GM21526 (cell line): ENCODE measurements at regions not wholly inside any gene's neighbourhood (a gene's known extent, or its start where the extent isn't known, plus 50 kb on each side); places are given as distances from the start of the nearest gene placed in this dataset.

ENCODE experiments used
- ATAC-seq: cut with Tn5 transposase; IDR thresholded peaks from one replicate; pipeline ENCODE4 v1.9.1; 2021; ENCODE audit warnings: moderate library complexity; ENCODE audit not compliant: unreplicated experiment, low FRiP score

DNA sequence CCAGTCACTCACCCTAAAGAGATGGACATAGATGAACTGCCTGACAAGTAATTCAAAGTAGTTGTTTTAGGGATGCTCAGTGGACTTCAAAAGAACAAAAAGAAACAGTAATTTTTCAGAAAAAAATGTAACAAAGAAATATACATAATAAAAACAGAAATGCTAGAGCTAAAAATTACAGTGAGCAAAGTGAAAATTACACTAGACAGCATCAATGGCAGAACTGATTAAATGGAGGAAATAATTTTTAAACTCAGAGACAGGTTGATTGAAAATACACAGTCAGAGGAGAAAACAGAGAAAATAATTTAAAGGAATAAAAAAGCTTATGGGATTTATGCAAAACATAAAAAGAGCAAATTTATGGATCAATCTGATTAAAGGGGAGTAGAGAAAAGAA lies 1968.4 kb downstream of the EFNA5 start:
- no peak for ATAC-seq

DNA sequence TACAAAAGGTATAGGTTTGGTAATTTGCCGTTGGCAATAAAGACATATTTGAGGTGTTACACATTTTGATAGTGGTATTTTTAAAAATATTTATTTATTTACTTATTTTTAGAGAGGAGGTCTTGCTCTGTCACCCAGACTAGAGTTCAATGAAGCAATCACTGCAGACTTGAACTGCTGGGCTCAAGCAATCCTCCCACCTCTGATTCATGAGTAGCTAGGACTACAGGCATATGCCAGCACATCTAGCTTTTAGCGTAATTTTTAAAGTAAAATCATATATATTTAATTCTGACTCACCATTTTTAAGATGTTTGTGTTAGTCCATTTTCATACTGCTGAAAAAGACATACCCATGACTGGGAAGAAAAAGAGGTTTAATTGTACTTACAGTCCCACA lies 1974.3 kb downstream of the EFNA5 start:
- ATAC-seq, result no peak

DNA sequence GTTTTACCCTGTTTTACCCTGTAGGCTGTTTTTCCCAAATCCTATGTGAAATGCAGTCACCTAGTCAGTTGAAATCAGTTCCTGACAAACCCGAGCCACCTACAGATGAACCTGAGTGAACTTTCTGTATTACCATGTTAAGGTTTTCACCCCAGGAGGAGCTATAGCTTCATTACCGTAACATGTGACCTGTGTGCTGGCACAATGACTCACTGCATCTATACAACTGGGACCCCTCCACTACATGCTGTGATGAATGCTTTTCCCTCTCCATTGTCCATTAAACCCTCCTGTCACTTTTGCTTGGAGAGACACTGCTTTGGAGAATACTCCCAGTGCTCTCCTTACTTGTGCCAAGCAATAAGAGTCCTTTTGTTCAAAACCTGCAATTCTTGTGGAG lies 1974.8 kb downstream of the EFNA5 start:
- no peak for ATAC-seq

DNA sequence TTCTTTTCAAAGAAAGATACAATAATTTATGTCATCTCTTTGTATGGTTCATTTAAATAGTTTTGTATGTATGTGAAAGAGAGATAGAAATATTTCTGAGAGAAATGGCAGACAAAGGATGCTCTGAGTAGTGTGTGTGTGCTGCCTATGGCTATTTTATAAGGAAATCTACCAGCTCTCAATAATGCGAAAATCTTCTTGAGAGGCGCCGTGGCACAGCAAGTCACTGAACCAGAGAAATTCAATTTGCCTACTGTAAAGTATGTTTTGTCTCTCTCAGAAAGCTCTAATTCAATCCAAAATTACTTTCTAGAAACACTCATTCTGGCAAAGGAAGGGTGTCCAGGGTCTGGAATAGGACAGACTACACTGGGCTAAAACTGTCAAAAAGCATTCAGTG lies 1981.1 kb downstream of the EFNA5 start:
- ATAC-seq, result no peak

DNA sequence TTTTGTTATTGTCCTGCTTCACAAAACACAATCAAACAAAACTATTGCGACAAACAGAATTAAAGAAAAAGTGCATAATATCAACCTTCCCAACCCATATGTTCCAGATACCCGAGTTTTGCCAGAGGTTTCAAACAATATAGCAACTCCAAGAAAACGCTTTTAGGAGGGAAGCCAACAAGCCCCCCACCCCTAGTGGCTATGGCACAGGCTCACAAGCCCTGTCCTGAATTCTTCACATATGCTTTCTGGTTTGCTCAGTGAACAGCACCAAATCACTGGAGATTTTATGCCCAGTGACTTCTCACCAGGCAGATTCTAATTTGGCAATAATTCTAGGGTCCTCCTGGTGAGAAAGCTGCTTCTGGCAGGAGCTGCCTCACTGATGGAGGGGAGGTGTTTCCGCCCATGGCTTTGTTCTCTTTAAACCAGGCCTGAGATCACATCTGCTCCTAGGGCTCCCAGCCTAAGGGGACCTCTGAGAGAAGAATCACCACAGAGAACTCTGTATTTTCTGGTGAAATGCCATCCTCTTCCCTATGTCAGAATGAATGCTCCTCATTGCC lies 1982.4 kb downstream of the EFNA5 start:
- ATAC-seq, result no peak

DNA sequence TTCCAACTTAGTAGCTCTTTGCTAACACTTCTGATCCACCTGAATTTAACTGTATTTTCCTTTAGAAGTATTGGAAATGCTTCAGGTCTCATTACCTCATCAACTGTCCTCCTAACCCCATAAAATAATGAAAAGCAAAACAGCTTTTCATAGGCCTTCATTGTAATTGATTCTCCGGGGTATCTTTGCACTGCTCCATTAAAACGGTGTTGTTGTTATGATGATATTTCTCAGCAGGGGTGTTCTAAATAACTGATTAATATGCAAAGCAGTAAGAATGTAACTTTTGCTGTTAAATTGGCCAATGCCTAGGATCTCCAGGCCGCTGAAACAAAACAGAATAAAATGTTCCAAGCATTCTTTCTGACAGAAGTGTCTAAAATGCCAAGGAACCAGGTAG lies 1983.2 kb downstream of the EFNA5 start:
- ATAC-seq, result no peak

DNA sequence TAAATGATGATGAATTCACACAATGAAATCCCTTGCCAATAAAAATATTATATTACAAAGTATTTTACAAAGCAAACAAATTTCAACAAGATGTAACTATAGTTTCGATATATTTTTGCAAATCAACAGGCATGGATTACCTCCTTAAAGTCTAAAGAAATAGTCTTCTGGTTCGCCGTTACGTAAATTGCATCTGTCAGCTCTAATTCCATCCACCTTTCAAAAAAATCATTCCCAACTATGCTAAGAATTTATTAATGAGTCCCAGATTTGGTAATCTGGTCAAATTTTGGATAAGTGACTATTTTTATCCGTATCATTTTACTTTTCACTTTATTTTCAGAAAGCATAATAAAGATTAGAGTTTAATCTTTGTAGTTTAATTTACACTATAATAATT lies 1984.9 kb downstream of the EFNA5 start:
- ATAC-seq, result no peak

DNA sequence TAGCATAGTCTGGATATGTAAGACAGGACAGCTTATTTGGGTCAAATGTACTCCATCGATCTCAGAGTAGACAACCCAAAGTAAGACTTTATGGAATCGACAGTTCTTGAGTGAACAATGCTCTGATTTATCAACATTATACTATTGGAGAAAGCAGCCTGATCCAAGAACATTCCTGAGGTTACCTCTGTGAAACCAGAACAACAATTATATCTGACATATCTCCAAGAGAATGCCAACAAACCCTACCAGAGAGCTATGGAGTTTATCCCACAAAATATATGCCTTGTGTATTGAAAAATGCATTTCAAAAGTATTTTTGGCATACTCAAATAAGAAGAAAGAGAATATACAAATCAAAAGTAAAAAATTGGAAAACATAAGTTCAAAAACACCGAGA lies 1985.9 kb downstream of the EFNA5 start:
- no peak for ATAC-seq

DNA sequence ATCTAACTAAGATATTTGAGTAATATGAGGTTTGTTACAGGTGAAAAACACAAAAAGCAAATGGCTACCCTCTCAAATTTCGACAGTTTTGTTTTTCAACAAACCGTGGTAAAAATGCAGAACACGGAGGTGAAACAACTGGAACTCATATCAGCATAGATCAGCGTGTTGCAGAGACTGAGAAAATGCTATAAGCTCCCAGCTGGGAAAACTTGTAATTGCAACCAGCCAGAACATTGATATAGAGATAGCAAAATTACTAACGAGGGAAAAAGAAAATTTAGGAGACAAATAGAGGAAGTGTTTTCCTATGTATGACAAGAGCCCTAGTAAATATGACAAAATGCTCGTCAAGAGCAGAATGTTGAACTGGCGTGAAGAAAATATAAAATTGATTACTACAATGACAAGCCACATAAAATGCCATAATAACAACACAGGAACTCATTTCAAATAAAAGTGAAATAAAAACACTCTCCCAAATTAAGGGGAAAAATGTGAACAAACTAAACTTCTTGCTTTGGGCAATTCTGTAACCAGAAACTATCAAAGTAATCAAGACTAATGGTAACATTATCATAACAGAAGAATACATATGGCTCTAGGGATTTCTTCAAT lies 1989.8 kb downstream of the EFNA5 start:
- no peak for ATAC-seq

DNA sequence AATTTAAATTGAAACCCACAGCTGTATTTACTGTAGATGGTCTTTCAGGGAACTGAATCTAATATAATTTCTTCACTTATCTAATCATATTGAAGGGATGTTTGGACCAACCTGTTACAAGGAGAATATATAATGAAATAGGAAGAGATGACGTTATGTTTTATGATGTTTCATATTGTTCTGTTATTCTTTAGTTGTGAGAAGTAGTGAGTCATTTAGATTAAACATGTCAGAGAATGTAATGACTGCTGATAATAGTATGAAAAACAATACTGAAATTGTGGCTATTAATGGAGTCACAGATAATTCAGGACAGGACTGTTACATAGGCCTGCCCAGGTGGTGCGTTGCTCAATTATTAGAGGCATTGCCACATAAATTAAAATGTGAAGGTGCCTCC lies 1993.4 kb downstream of the EFNA5 start:
- no peak for ATAC-seq

DNA sequence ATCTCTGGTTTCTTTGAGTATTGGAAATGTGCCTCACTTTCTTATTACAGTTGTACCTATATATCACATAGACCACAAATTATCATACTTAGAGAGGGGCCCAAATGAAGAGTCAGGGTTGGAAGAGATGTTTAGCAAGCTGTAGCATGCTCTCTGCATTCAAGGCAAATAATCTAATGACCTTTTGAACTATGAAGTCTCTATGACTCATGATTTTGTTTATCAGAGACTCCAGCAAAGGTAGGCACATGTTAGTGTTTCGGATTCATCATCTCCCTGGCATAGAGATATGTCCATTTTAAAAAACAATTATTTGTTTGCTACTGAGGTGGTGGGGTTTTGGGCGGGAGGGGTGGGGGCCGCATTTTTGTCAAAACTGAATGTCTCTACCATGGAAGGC lies 2000.1 kb downstream of the EFNA5 start:
- no peak for ATAC-seq

DNA sequence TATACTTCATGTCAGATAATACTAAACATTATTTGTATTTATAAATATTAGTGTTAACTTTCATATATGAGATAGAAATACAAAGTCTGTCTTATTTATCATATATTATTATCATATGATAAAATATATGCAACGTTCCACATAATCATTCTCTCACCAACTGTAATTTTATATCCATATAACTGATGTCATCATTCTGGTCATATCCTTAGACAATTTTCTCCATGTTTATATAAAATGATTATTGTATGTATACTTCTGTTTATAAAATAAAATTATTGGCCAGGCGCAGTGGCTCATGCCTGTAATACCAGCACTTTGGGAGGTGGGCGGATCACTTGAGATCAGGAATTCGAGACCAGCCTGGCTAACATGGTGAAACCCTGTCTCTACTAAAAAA lies 2007.1 kb downstream of the EFNA5 start:
- ATAC-seq, result no peak

DNA sequence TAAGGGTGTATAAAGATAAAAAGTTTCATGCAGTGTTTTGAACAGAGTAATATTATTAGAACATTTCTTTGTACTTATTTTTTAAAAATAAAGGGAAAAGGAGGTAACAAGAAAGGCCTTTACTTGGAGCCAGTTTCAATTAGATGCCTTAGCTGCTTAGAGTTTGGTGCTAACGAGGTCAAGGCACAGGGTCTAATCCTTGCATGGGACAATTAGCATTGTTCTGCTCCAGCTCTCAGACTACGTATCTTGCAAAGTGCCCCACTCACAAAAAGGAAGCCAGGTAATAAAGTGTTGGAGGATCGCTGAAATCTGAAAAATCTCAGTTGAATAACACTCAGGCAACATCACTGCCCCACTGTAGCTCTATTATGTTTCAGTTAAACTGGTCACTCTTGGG lies 2011.3 kb downstream of the EFNA5 start:
- ATAC-seq, result no peak

DNA sequence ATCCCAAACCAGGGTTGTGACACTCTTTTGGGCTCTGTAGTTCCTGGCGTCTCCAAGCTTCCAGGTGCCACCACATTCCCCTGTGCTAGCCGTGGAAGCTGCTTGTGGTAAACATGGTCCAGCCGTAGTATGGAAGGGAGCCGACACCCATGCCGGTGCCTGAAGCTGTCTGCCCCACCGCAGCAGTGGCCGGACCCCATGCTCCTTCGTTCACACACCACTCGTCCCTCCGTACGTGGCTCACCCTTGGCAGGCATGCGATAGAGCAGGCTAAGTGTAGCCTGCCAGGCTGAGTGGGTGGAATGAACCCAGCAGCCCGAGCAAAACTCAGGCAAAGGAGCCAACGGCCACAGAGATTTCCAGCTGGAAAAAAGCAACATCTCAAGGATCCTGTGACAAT lies 2030.4 kb downstream of the EFNA5 start:
- no peak for ATAC-seq

DNA sequence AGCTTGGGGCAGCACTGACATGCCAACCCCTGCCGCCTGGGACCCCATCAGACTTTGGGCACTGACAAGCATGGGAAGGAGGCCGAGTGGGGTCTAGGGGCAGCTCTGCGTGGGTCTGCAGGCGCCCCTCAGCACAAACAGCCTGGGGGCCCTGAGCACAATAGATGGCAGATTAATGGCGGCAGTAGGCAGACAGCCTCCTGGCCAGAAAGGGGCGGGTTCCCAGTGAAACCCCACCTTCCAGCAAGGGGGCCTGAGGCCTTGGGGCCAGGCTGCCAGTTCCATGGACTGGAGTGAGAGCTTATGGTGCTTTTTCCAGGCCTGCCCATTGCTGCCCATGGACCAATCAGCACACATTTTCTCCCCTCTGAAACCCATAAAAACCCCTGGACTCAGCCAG lies 2031.2 kb downstream of the EFNA5 start:
- ATAC-seq, result no peak

DNA sequence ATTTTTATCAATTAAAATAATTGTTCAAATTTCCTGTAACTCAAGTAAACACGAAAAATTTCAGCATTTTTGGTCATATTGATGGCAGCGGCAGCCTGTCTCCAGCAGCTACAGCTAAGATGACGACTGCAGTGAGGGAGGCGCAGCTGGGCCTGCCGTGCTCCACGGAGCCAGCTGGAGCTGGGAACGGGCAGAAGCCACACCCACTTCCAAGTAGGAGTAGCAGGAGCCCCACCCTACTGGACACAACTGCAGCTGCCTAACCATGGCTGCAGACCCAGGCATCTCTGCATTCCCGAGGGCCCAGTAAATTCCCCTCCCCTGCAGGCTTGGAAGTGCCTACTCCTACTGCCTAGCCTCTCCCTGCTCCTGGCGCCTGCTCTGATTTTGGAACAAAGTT lies 2031.7 kb downstream of the EFNA5 start:
- ATAC-seq, result no peak

DNA sequence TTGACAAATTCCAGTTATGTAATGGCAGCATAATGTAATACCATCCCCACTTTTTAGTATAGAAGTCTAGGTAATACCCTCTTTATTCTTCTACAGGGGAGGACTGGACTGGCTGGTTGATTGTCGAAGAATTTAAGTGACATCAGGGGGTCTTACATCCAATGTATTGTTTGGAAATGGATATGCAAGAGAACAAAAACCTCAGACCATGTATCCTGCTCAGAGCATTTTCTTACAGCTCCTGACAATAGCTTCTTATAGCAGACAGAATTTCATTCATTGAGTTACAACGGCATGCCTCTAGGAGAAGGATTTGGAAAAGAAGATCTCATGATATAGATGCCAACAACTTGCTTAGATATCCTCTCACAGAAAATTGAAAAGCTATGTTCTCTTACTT lies 2032.3 kb downstream of the EFNA5 start:
- no peak for ATAC-seq

DNA sequence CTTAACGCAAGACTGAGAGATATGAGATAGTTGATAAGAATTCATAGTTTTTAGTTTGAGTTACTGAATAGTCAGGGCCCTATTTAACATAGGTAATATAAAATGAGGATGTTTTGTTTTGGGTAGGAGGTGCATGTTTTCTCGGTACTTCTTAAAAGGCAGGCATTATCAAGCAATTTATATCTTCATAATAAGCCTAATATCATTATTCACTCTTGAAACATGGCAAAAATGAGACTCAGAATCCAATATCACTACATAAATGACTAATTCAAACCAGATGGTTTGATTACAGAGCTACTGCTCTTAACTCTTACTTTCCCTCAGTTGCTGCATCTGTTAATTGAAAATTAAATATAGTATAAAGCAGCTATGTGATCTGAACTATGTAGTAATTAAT lies 2038.7 kb downstream of the EFNA5 start:
- ATAC-seq, result no peak

DNA sequence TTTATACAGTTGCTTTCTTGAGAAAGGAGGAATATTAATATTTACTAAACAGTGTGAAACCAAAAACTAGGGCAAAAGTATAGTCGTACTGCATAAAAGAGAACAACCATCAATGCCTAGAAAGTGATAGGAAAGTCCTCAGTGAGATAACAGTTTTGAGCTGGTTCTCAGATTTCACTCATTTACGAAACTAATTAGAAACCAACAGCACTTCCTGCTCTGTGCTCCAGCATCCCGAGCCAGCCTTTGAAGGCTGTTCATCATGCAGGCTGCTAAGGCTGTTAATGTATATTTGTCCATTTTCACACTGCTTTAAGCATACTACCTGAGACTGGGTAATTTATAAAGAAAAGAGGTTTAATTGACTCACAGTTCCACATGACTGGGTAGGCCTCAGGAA lies 2039.9 kb downstream of the EFNA5 start:
- ATAC-seq, result no peak

DNA sequence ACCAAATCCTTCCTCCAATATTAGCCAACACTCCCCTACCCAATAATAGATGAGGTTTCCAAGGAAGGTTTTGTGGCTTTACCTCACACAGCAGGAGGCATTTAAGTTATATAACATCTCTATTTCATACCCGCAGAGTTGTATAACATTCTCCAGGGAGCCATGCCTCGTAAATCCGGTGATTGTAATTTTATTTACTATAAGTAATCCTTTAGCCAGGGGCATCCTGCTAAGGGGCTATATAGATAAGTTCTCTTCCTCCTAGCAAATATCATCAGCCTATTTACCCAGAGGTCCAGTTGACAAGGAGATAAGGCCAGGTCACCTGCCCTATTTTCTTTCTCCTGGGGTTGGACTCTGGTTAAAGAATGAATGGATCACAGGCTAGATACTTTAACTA lies 2051.0 kb downstream of the EFNA5 start:
- ATAC-seq, result no peak

DNA sequence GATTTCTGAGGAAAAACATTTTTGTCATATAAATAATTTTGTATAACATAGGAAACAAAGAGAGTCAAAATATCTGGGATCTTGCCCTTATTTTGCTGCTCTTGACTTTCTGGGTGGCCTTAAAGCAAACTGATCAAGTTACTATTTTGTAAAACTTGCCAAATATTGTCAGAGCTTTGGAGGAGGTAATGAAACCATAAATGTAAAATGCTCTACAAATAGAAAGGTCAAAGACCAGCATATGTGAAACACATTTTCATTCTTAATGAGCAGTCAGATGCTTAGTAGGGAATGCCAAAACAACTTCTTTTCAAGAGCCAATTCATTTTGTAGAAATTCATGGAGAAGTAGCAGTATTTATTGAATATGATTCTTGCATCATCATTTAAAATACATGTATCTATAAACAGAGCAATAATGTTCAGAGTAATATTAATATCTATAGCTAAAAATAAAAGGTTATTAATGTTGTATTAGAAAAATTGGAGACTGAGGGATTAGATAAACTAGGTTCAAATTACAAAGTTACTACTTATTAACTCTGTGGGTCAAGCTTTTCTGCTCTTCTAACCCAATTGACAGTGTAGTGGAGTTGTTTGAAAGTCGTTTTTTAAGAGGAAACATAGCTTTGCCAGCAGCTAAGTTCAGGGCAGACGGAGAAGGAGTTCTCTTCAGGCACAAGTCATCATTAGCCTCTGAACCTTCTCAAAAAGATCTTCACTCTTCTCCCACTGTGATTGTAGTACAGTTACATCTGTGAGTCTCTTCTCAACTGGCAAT lies 2053.1 kb downstream of the EFNA5 start:
- no peak for ATAC-seq

DNA sequence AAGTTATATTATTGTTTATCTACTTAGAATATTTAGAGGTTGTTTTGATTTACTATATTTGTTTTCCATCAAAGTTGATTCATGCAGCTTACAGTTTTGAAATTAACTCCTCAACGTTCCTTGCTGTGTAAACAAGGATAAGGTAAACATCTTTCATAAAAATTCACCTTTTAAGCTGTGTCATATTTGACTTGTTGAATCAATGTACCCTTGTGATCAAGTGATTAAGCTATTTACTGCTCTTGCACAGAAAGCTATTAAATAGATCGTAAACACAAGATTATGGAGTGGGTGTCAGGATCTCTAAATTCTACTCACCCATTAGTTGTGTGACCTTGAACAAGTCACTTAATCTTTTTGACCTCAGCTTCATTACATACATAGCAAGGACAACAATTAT lies 2054.0 kb upstream of the NUDT12 start:
- ATAC-seq, result no peak
